HCT116 (cell line): ENCODE measurements at regions not wholly inside any gene's neighbourhood (a gene's known extent, or its start where the extent isn't known, plus 50 kb on each side); places are given as distances from the start of the nearest gene placed in this dataset.

Experiments used
- CTCF ChIP-seq, 3 experiments: fragments of 200-600 bp in 1 of 3; sonication (generic) in 1 of 3; IDR thresholded peaks in 2 of 3; conservative IDR thresholded peaks in 1 of 3; 2 replicates each; pipeline ENCODE4 v1.5.1; 2012 to 2017; ENCODE audit warnings: low read depth in 2 of 3, low read length in 2 of 3, antibody characterized with exemption in 1 of 3, borderline replicate concordance in 1 of 3, control low read depth in 1 of 3, mild to moderate bottlenecking in 1 of 3, mixed read lengths in 1 of 3, mixed run types in 1 of 3, moderate library complexity in 1 of 3; ENCODE audit not compliant: insufficient read depth in 1 of 3
- ELF1 ChIP-seq: IDR thresholded peaks from 2 replicates; pipeline ENCODE4 v1.6.1; 2012; ENCODE audit warnings: low read depth, borderline replicate concordance
- YY1 ChIP-seq: IDR thresholded peaks from 2 replicates; pipeline ENCODE4 v1.6.1; 2011; ENCODE audit warnings: low read length, low read depth, moderate library complexity, mild to moderate bottlenecking; ENCODE audit not compliant: insufficient replicate concordance; ENCODE audit errors: extremely low read depth

DNA sequence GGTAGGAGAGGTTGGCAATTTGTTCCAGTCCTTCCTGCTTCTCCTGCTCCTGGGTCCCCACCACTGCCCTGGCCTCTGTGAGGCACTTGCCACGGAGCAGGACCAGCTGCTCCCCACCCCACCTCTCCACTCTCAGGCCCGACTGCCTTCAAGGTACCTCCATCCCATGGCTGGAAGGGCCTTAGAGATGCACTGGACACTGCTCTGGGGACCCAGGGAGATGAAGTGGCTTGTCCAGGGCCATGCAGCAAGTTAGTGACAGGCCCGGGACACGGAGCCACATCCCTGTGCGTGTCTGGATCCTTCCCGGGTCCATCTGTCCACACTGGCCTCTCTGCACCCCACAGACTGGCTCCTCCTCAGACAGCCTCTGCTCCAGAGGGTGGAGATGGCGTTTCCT lies 105.3 kb downstream of the CPZ start:
- no peak for TF ChIP-seq CTCF (IDR thresholded peaks at IDR 0.05 in 2 of 3, conservative IDR thresholded peaks at IDR 0.05 in 1 of 3; ENCODE audit: borderline replicate concordance in 1 of 3, insufficient read depth in 1 of 3, low read depth in 2 of 3, low read length in 2 of 3)
- no peak for TF ChIP-seq YY1
- no peak for TF ChIP-seq ELF1
